ENCODE measurements at regions not wholly inside any gene's neighbourhood (a gene's known extent, or its start where the extent isn't known, plus 50 kb on each side); places are given as distances from the start of the nearest gene placed in this dataset.

DNA sequence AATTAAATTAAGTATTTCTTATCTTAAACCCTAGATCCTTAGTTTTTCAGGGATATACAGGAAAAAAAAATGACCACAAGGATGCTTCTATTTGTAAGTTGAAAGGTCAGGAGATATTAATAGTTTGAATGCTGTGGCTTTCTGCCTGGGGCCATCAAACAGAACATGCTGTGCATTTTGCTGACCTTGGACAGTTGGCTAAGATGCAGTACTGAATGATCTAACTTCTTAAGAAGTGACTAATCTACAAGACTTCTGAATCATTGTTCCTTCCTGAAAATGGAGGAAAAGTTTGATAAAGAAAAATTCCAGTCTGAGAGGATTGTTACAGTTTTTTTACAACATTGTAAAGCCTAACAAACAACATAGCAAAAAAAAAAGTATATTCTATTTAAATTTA is 237.8 kb upstream of the JADE1 start (continued):
- TF ChIP-seq, protein P1, sequence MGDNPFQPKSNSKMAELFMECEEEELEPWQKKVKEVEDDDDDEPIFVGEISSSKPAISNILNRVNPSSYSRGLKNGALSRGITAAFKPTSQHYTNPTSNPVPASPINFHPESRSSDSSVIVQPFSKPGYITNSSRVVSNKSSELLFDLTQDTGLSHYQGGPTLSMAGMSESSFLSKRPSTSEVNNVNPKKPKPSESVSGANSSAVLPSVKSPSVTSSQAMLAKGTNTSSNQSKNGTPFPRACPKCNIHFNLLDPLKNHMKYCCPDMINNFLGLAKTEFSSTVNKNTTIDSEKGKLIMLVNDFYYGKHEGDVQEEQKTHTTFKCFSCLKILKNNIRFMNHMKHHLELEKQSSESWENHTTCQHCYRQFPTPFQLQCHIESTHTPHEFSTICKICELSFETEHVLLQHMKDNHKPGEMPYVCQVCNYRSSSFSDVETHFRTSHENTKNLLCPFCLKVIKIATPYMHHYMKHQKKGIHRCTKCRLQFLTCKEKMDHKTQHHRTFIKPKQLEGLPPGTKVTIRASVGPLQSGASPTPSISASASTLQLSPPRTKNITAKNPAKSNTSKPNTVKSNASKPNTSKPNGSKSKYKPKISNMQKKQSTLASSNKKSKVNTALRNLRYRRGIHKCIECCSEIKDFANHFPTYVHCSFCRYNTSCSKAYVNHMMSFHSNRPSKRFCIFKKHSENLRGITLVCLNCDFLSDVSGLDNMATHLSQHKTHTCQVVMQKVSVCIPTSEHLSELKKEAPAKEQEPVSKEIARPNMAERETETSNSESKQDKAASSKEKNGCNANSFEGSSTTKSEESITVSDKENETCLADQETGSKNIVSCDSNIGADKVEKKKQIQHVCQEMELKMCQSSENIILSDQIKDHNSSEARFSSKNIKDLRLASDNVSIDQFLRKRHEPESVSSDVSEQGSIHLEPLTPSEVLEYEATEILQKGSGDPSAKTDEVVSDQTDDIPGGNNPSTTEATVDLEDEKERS (tag by site-specific recombination; IDR thresholded peaks at IDR 0.05), result no peak
- TF ChIP-seq ZNF600 (tag by site-specific recombination; IDR thresholded peaks at IDR 0.05) (no peak), SP7 (tag by site-specific recombination; IDR thresholded peaks at IDR 0.05) (no peak), ZFP69B (tag by site-specific recombination; IDR thresholded peaks at IDR 0.05) (no peak), ZNF610 (tag by site-specific recombination; IDR thresholded peaks at IDR 0.05; ENCODE audit: borderline replicate concordance) (no peak), ZNF335 (tag by site-specific recombination; conservative IDR thresholded peaks at IDR 0.05) (no peak), ZXDB (tag by site-specific recombination; IDR thresholded peaks at IDR 0.05) (no peak), ZFP37 (tag by site-specific recombination; IDR thresholded peaks at IDR 0.05) (no peak), REPIN1 (tag by site-specific recombination; IDR thresholded peaks at IDR 0.05; ENCODE audit: low read depth) (no peak), MZF1 (tag by site-specific recombination; IDR thresholded peaks at IDR 0.05; ENCODE audit: borderline replicate concordance) (no peak), ZNF138 (tag by site-specific recombination; IDR thresholded peaks at IDR 0.05; ENCODE audit: borderline replicate concordance) (no peak), ZNF354C (tag by site-specific recombination; IDR thresholded peaks at IDR 0.05; ENCODE audit: borderline replicate concordance, low read depth) (no peak)
- TF ChIP-seq, protein P2, sequence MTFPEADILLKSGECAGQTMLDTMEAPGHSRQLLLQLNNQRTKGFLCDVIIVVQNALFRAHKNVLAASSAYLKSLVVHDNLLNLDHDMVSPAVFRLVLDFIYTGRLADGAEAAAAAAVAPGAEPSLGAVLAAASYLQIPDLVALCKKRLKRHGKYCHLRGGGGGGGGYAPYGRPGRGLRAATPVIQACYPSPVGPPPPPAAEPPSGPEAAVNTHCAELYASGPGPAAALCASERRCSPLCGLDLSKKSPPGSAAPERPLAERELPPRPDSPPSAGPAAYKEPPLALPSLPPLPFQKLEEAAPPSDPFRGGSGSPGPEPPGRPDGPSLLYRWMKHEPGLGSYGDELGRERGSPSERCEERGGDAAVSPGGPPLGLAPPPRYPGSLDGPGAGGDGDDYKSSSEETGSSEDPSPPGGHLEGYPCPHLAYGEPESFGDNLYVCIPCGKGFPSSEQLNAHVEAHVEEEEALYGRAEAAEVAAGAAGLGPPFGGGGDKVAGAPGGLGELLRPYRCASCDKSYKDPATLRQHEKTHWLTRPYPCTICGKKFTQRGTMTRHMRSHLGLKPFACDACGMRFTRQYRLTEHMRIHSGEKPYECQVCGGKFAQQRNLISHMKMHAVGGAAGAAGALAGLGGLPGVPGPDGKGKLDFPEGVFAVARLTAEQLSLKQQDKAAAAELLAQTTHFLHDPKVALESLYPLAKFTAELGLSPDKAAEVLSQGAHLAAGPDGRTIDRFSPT (tag by site-specific recombination; IDR thresholded peaks at IDR 0.05), result no peak
- TF ChIP-seq, protein P3, sequence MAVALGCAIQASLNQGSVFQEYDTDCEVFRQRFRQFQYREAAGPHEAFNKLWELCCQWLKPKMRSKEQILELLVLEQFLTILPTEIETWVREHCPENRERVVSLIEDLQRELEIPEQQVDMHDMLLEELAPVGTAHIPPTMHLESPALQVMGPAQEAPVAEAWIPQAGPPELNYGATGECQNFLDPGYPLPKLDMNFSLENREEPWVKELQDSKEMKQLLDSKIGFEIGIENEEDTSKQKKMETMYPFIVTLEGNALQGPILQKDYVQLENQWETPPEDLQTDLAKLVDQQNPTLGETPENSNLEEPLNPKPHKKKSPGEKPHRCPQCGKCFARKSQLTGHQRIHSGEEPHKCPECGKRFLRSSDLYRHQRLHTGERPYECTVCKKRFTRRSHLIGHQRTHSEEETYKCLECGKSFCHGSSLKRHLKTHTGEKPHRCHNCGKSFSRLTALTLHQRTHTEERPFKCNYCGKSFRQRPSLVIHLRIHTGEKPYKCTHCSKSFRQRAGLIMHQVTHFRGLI (tag by site-specific recombination; IDR thresholded peaks at IDR 0.05), result no peak
- TF ChIP-seq, protein P4, sequence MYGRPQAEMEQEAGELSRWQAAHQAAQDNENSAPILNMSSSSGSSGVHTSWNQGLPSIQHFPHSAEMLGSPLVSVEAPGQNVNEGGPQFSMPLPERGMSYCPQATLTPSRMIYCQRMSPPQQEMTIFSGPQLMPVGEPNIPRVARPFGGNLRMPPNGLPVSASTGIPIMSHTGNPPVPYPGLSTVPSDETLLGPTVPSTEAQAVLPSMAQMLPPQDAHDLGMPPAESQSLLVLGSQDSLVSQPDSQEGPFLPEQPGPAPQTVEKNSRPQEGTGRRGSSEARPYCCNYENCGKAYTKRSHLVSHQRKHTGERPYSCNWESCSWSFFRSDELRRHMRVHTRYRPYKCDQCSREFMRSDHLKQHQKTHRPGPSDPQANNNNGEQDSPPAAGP (tag by site-specific recombination; IDR thresholded peaks at IDR 0.05), result no peak
- TF ChIP-seq, protein P5, sequence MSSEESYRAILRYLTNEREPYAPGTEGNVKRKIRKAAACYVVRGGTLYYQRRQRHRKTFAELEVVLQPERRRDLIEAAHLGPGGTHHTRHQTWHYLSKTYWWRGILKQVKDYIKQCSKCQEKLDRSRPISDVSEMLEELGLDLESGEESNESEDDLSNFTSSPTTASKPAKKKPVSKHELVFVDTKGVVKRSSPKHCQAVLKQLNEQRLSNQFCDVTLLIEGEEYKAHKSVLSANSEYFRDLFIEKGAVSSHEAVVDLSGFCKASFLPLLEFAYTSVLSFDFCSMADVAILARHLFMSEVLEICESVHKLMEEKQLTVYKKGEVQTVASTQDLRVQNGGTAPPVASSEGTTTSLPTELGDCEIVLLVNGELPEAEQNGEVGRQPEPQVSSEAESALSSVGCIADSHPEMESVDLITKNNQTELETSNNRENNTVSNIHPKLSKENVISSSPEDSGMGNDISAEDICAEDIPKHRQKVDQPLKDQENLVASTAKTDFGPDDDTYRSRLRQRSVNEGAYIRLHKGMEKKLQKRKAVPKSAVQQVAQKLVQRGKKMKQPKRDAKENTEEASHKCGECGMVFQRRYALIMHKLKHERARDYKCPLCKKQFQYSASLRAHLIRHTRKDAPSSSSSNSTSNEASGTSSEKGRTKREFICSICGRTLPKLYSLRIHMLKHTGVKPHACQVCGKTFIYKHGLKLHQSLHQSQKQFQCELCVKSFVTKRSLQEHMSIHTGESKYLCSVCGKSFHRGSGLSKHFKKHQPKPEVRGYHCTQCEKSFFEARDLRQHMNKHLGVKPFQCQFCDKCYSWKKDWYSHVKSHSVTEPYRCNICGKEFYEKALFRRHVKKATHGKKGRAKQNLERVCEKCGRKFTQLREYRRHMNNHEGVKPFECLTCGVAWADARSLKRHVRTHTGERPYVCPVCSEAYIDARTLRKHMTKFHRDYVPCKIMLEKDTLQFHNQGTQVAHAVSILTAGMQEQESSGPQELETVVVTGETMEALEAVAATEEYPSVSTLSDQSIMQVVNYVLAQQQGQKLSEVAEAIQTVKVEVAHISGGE (tag by site-specific recombination; conservative IDR thresholded peaks at IDR 0.05; ENCODE audit: low read depth), result no peak

Measured in HEK293 (cell line).